Cardiac fibroblast (primary cell): ENCODE measurements at regions not wholly inside any gene's neighbourhood (a gene's known extent, or its start where the extent isn't known, plus 50 kb on each side); places are given as distances from the start of the nearest gene placed in this dataset.

Experiments
- DNase-seq, 2 donors: peaks; one replicate each; pipeline versions ENCODE4 v3.0.0 to v3.0.0-alpha.2; 2010; ENCODE audit warnings: low read depth in 2 of 2
- H3K4me3 ChIP-seq, 2 donors: replicated peaks in 1 of 2; 1 replicate in 1 of 2; 2 replicates in 1 of 2; pipeline ENCODE4 v1.5.1; 2011; ENCODE audit warnings: low read depth in 2 of 2, low read length in 2 of 2, mild to moderate bottlenecking in 2 of 2, moderate library complexity in 1 of 2
- CTCF ChIP-seq: IDR thresholded peaks from one replicate; pipeline ENCODE4 v1.5.1; 2011; ENCODE audit warnings: low read depth, mild to moderate bottlenecking, low read length, inconsistent platforms

- TF ChIP-seq CTCF, result no peak
- no peak overlapping the region for H3K4me3 ChIP-seq
- DNase-seq, result no peak
These were observed 484.0 kb downstream of the ETS1 start for GRCh38 chr11:128103278-128103873.

DNA sequence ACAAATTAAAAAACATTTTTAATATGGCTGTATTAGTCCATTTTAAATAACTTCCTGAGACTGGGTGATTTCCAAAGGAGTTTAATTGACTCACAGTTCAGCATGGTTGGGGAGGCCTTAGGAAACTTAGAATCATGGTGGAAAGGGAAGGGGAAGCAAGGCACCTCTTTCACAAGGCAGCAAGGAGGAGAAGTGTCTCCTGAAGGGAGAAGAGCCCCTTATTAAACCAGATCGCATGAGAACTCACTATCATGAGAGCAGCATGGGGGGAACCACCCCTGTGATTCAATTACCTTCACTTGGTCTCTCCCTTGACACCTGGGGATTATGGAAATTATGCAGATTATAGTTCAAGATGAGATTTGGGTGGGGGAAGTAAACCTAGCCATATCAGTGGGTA lies 488.6 kb downstream of the ETS1 start:
- DNase-seq, result no peak

GRCh38 chr11:128095466-128095981 lies 491.8 kb downstream of the ETS1 start:
- peak; percentile 23 for TF ChIP-seq CTCF
- H3K4me3 ChIP-seq, result no peak overlapping the region
- DNase-seq, result peak; percentile 88 to 95

More for the DNA sequence above, 488.6 kb downstream of the ETS1 start:
- no peak overlapping the region for H3K4me3 ChIP-seq
- TF ChIP-seq CTCF, result no peak

DNA sequence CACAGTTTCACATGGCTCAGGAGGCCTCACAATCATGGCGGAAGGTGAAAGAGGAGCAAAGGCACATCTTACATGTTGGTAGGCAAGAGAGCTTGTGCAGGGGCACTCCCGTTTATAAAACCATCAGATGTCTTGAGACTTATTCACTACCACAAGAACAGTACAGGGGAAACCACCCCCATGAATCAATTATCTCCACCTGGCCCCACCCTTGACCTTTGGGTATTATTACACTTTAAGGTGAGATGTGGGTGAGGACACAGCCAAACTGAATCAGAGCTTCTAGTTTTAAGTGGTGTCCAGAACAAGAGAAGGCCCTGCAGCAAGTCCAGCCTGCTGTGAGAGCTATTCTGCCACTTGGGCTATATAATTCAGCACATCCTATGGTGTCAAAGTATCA lies 493.7 kb downstream of the ETS1 start:
- DNase-seq, result no peak
- no peak overlapping the region for H3K4me3 ChIP-seq
- no peak for TF ChIP-seq CTCF

- no peak overlapping the region for H3K4me3 ChIP-seq
- no peak for DNase-seq
- TF ChIP-seq CTCF, result no peak
These were observed 497.4 kb downstream of the ETS1 start for GRCh38 chr11:128089962-128090361.

GRCh38 chr11:128086794-128087193 lies 500.6 kb downstream of the ETS1 start:
- no peak overlapping the region for H3K4me3 ChIP-seq
- DNase-seq, result no peak
- no peak for TF ChIP-seq CTCF

GRCh38 chr11:128085276-128085675 lies 502.1 kb downstream of the ETS1 start:
- H3K4me3 ChIP-seq, result no peak overlapping the region
- DNase-seq, result no peak
- no peak for TF ChIP-seq CTCF
